Body of pancreas (tissue), 4 donors: ENCODE measurements at regions not wholly inside any gene's neighbourhood (a gene's known extent, or its start where the extent isn't known, plus 50 kb on each side); places are given as distances from the start of the nearest gene placed in this dataset.
"Not testable (repeated sequence)": the region's sequence is repeated elsewhere in the genome, so short reads cannot be mapped to it uniquely, and the experiment has no call there.

Experiments
- ATAC-seq: fragments of 150-250 bp; one replicate; pipeline ENCODE4 v1.9.1; 2016
- DNase-seq, 4 donors: peaks; one replicate each; pipeline ENCODE4 v3.0.0-alpha.2; 2019
- H3K27ac ChIP-seq, 4 donors: fragments of 200-600 bp; sonication (generic); 1 replicate in 3 of 4; 2 replicates in 1 of 4; pipeline versions ENCODE4 v1.5.1 to v1.6.1; 2016 to 2019; ENCODE audit warnings: mild to moderate bottlenecking in 1 of 4, mixed read lengths in 1 of 4, moderate library complexity in 1 of 4
- H3K27me3 ChIP-seq, 2 donors: fragments of 200-600 bp; sonication (generic); one replicate each; pipeline ENCODE4 v1.6.0; 2016; ENCODE audit warnings: mild to moderate bottlenecking in 1 of 2
- H3K36me3 ChIP-seq, 2 donors: fragments of 200-600 bp; sonication (generic); replicated peaks in 1 of 2; 2 replicates each; pipeline ENCODE4 v1.5.1; 2016; ENCODE audit warnings: low read depth in 2 of 2; ENCODE audit not compliant: insufficient read depth in 1 of 2
- H3K4me1 ChIP-seq: fragments of 200-600 bp; sonication (generic); one replicate; pipeline ENCODE4 v1.6.0; 2016
- H3K4me3 ChIP-seq, 2 donors: fragments of 200-600 bp; sonication (generic); 1 replicate in 1 of 2; 2 replicates in 1 of 2; pipeline ENCODE4 v1.5.1; 2016 to 2019
- H3K9me3 ChIP-seq, 3 donors: fragments of 200-600 bp; sonication (generic); 1 replicate in 2 of 3; 2 replicates in 1 of 3; pipeline ENCODE4 v1.5.1; 2016
- POLR2A ChIP-seq, 3 donors: fragments of 450-650 bp; IDR thresholded peaks; one replicate each; pipeline ENCODE4 v1.6.1; 2016; ENCODE audit warnings: antibody characterized with exemption in 3 of 3, mild to moderate bottlenecking in 2 of 3
- WGBS, 2 donors: methylation state at CpG; one replicate each; pipeline ENCODE4 v1.1.5; 2017; 5-methylcytosine and 5-hydroxymethylcytosine counted together
- intact Hi-C: fragments of 100-400 bp; cut with DNase I; formaldehyde crosslinking; loops from one replicate; pipeline ENCODE4 v1.15.1; 2023
- TF ChIP-seq, protein P1 (sequence below), 7 experiments: fragments of 450-650 bp in 4 of 7; fragments of 200-600 bp in 3 of 7; sonication (generic) in 3 of 7; IDR thresholded peaks; one replicate each; pipeline ENCODE4 v1.5.1; 2016 to 2019; ENCODE audit warnings: antibody characterized with exemption in 7 of 7

GRCh38 chrX:46200413-46200812 is 344.8 kb downstream of the ZNF674 start:
- DNase-seq (no peak), ATAC-seq (no peak)
- no peaks in the 10 kb centered on the region for H3K36me3 ChIP-seq
- no peaks in the 10 kb centered on the region for H3K27me3 ChIP-seq
- H3K27ac ChIP-seq: no peak overlapping the region
- 15 to 27% methylated on average over 1 of the region's 1 CpG for WGBS, 2 donors
- H3K4me3 ChIP-seq: no peak overlapping the region
- no peak for TF ChIP-seq POLR2A (IDR thresholded peaks at IDR 0.05)
- TF ChIP-seq, protein P1, sequence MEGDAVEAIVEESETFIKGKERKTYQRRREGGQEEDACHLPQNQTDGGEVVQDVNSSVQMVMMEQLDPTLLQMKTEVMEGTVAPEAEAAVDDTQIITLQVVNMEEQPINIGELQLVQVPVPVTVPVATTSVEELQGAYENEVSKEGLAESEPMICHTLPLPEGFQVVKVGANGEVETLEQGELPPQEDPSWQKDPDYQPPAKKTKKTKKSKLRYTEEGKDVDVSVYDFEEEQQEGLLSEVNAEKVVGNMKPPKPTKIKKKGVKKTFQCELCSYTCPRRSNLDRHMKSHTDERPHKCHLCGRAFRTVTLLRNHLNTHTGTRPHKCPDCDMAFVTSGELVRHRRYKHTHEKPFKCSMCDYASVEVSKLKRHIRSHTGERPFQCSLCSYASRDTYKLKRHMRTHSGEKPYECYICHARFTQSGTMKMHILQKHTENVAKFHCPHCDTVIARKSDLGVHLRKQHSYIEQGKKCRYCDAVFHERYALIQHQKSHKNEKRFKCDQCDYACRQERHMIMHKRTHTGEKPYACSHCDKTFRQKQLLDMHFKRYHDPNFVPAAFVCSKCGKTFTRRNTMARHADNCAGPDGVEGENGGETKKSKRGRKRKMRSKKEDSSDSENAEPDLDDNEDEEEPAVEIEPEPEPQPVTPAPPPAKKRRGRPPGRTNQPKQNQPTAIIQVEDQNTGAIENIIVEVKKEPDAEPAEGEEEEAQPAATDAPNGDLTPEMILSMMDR (IDR thresholded peaks at IDR 0.05): no peak
- H3K9me3 ChIP-seq: no peaks in the 10 kb centered on the region
- intact Hi-C loops: no loop called here
- H3K4me1 ChIP-seq: no peaks in the 10 kb centered on the region

DNA sequence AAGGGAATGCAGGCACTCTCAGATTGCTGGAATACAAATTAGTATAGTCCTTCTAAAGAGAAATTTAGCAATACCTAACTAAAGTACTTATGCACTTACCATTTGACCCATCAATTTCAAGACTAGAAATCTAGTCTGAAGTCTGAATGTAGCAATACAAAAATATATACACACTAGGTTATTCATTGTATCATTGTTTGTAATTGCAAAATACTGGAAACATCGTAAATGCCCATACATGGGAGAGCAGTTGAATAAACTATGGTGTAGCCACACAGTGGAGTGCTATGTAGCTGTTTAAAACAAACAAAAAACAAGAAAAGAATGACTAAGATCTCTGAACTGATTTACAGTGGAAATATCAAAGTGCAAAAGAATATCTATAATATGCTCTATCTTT is 346.4 kb downstream of the ZNF674 start:
- H3K4me3 ChIP-seq: no peak overlapping the region
- DNase-seq: no peak
- no peak for TF ChIP-seq POLR2A (IDR thresholded peaks at IDR 0.05)
- TF ChIP-seq, protein P1 (IDR thresholded peaks at IDR 0.05): no peak
- no peak for ATAC-seq
- H3K36me3 ChIP-seq: no peaks in the 10 kb centered on the region
- H3K9me3 ChIP-seq: no peaks in the 10 kb centered on the region
- no peak overlapping the region for H3K27ac ChIP-seq
- H3K4me1 ChIP-seq: no peaks in the 10 kb centered on the region
- WGBS, 2 donors: 57 to 83% methylated on average over 1 of the region's 1 CpG
- H3K27me3 ChIP-seq: no peaks in the 10 kb centered on the region
- intact Hi-C loops: no loop called here

DNA sequence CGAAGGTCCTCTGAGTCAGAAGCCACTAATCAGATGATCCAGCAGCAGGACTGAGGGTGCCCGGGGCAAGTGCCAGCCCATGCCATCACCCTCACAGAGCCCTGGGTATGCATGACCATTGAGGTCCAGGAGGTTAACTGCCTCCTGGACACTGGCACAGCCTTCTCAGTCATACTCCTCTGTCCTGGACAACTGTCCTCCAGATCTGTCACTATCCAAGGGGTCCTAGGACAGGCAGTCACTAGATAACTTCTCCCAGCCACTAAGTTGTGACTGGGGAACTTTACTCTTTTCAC is 358.5 kb downstream of the ZNF674 start:
- H3K27me3 ChIP-seq, ATAC-seq, H3K9me3 ChIP-seq, H3K27ac ChIP-seq, H3K36me3 ChIP-seq, DNase-seq, intact Hi-C loops, H3K4me3 ChIP-seq, H3K4me1 ChIP-seq: not testable (repeated sequence)
- 62 to 85% methylated on average over 1 to 2 of the region's 2 CpGs for WGBS, 2 donors

GRCh38 chrX:46185923-46186810 is 359.1 kb downstream of the ZNF674 start:
- intact Hi-C loops: no loop called here
- TF ChIP-seq, protein P1 (IDR thresholded peaks at IDR 0.05): no peak
- TF ChIP-seq POLR2A (IDR thresholded peaks at IDR 0.05): no peak
- DNase-seq: no peak
- H3K27ac ChIP-seq: no peak overlapping the region
- H3K4me3 ChIP-seq: no peak overlapping the region
- no peaks in the 10 kb centered on the region for H3K9me3 ChIP-seq
- whole genome bisulfite sequencing, 2 donors: 47 to 56% methylated on average over 7 of the region's 7 CpGs
- no peaks in the 10 kb centered on the region for H3K4me1 ChIP-seq
- no peaks in the 10 kb centered on the region for H3K27me3 ChIP-seq
- ATAC-seq: no peak
- H3K36me3 ChIP-seq: no peaks in the 10 kb centered on the region

- no peak overlapping the region for H3K27ac ChIP-seq
- 53 to 62% methylated on average over 2 of the region's 2 CpGs for WGBS, 2 donors
- no peaks in the 10 kb centered on the region for H3K36me3 ChIP-seq
- no peaks in the 10 kb centered on the region for H3K9me3 ChIP-seq
- no peaks in the 10 kb centered on the region for H3K4me1 ChIP-seq
- no peaks in the 10 kb centered on the region for H3K27me3 ChIP-seq
- no peak overlapping the region for H3K4me3 ChIP-seq
- ATAC-seq (no peak), DNase-seq (no peak)
- TF ChIP-seq, protein P1 (IDR thresholded peaks at IDR 0.05): no peak
- TF ChIP-seq POLR2A (IDR thresholded peaks at IDR 0.05): no peak
- intact Hi-C loops: no loop called here
These were observed 360.5 kb downstream of the ZNF674 start for GRCh38 chrX:46184749-46185148.
